Panc1 (cell line): ENCODE measurements at regions not wholly inside any gene's neighbourhood (a gene's known extent, or its start where the extent isn't known, plus 50 kb on each side); places are given as distances from the start of the nearest gene placed in this dataset.

Experiments
- ATAC-seq: fragments of 200-7000 bp; cut with Tn5 transposase; 2 replicates; pipeline ENCODE4 v1.9.1; 2020; ENCODE audit warnings: mild to moderate bottlenecking, moderate library complexity
- BruUV-seq: library from RNA; stranded (reverse); fragments of 400-500 nt; replicated peaks from 2 replicates; lab custom pipeline; 2021; lab: Mats Ljungman, UMichigan
- CTCF ChIA-PET: fragments of 300-600 bp; sonication (Branson Sonifier 250); formaldehyde crosslinking; loops from one replicate; lab custom pipeline; 2022; ENCODE audit warnings: antibody characterized with exemption; lab: Charles Lee
- POLR2A ChIA-PET: fragments of 300-600 bp; sonication (Branson Sonifier 250); formaldehyde crosslinking; loops from one replicate; lab custom pipeline; 2022; ENCODE audit warnings: antibody characterized with exemption; lab: Charles Lee
- DNase-seq: peaks from one replicate; pipeline ENCODE4 v3.0.0-alpha.2; 2010; ENCODE audit warnings: low read depth, low spot score
- H3K27ac ChIP-seq: 2 replicates; pipeline ENCODE4 v1.5.1; 2011; ENCODE audit warnings: mild to moderate bottlenecking, low read length, inconsistent platforms
- H3K27me3 ChIP-seq: fragments of 200-500 bp; sonication (Bioruptor generic); 2 replicates; pipeline ENCODE4 v1.6.0; 2014; ENCODE audit warnings: low read length, inconsistent platforms; ENCODE audit not compliant: control insufficient read depth, insufficient read depth
- H3K36me3 ChIP-seq: fragments of 200-500 bp; sonication (Bioruptor generic); 2 replicates; pipeline ENCODE4 v1.5.1; 2014; ENCODE audit warnings: inconsistent platforms, mild to moderate bottlenecking, low read length, moderate library complexity; ENCODE audit not compliant: control insufficient read depth, insufficient read depth
- H3K4me1 ChIP-seq: 2 replicates; pipeline ENCODE4 v1.5.1; 2011; ENCODE audit warnings: inconsistent platforms, mild to moderate bottlenecking, low read length, moderate library complexity; ENCODE audit not compliant: control insufficient read depth, insufficient read depth
- H3K4me3 ChIP-seq, 2 experiments: 2 replicates each; pipeline ENCODE4 v1.5.1; 2011 to 2012; ENCODE audit warnings: low read depth in 2 of 2, low read length in 2 of 2, mild to moderate bottlenecking in 2 of 2, inconsistent platforms in 1 of 2, moderate library complexity in 1 of 2
- H3K9me3 ChIP-seq: fragments of 200-500 bp; sonication (Bioruptor generic); 2 replicates; pipeline ENCODE4 v1.5.1; 2014; ENCODE audit warnings: low read depth, mild to moderate bottlenecking, inconsistent platforms, low read length, moderate library complexity; ENCODE audit not compliant: control insufficient read depth, insufficient read depth
- POLR2AphosphoS5 ChIP-seq: IDR thresholded peaks from 2 replicates; pipeline ENCODE4 v1.6.1; 2012; ENCODE audit warnings: mild to moderate bottlenecking, low read depth, low read length, moderate library complexity
- SIN3A ChIP-seq: IDR thresholded peaks from 2 replicates; pipeline ENCODE4 v1.6.1; 2012; ENCODE audit warnings: low read depth, mild to moderate bottlenecking, low read length, moderate library complexity, borderline replicate concordance; ENCODE audit not compliant: insufficient read depth
- TCF7L2 ChIP-seq: IDR thresholded peaks from 2 replicates; pipeline ENCODE4 v1.6.1; 2011; ENCODE audit warnings: mild to moderate bottlenecking, low read depth, low read length, inconsistent platforms
- in situ Hi-C: cut with HindIII; loops from 2 replicates; pipeline ENCODE4 v1.10.0; 2016; ENCODE audit warnings: low sequenced_read_pairs, low pct_unique_long_range_greater_than_20kb
- intact Hi-C: fragments of 100-400 bp; cut with micrococcal nuclease; formaldehyde crosslinking; loops from one replicate; pipeline ENCODE4 v1.10.0; 2022; ENCODE audit not compliant: unreplicated experiment
- TF ChIP-seq, protein P1 (sequence below): fragments of 450-650 bp; IDR thresholded peaks from 2 replicates; pipeline ENCODE4 v1.5.1; 2017; ENCODE audit warnings: mild to moderate bottlenecking
- TF ChIP-seq, protein P2 (sequence below), 2 experiments: IDR thresholded peaks; 2 replicates each; pipeline ENCODE4 v1.6.1; 2011 to 2012; ENCODE audit warnings: low read depth in 2 of 2, control low read depth in 1 of 2, low read length in 1 of 2, mild to moderate bottlenecking in 1 of 2, moderate library complexity in 1 of 2; ENCODE audit not compliant: insufficient read depth in 1 of 2

GRCh38 chr5:8940934-8941333 lies 604.9 kb downstream of the SEMA5A start:
- DNase-seq (no peak), ATAC-seq (no peak)
- intact Hi-C loops = no loop called here
- BruUV-seq = no TSS peak
- Histone ChIP-seq H3K4me3 (no peak overlapping the region), H3K27ac (no peak overlapping the region), H3K9me3 (0 out of 2 replicates have a peak, but pooled peaks cover 4% of the 10 kb centered on the region), H3K27me3 (no peaks in the 10 kb centered on the region), H3K36me3 (no peaks in the 10 kb centered on the region), H3K4me1 (no peaks in the 10 kb centered on the region)
- TF ChIP-seq, protein P1, sequence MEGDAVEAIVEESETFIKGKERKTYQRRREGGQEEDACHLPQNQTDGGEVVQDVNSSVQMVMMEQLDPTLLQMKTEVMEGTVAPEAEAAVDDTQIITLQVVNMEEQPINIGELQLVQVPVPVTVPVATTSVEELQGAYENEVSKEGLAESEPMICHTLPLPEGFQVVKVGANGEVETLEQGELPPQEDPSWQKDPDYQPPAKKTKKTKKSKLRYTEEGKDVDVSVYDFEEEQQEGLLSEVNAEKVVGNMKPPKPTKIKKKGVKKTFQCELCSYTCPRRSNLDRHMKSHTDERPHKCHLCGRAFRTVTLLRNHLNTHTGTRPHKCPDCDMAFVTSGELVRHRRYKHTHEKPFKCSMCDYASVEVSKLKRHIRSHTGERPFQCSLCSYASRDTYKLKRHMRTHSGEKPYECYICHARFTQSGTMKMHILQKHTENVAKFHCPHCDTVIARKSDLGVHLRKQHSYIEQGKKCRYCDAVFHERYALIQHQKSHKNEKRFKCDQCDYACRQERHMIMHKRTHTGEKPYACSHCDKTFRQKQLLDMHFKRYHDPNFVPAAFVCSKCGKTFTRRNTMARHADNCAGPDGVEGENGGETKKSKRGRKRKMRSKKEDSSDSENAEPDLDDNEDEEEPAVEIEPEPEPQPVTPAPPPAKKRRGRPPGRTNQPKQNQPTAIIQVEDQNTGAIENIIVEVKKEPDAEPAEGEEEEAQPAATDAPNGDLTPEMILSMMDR = no peak
- TF ChIP-seq POLR2AphosphoS5 (no peak), TCF7L2 (no peak), SIN3A (no peak)
- TF ChIP-seq, protein P2, sequence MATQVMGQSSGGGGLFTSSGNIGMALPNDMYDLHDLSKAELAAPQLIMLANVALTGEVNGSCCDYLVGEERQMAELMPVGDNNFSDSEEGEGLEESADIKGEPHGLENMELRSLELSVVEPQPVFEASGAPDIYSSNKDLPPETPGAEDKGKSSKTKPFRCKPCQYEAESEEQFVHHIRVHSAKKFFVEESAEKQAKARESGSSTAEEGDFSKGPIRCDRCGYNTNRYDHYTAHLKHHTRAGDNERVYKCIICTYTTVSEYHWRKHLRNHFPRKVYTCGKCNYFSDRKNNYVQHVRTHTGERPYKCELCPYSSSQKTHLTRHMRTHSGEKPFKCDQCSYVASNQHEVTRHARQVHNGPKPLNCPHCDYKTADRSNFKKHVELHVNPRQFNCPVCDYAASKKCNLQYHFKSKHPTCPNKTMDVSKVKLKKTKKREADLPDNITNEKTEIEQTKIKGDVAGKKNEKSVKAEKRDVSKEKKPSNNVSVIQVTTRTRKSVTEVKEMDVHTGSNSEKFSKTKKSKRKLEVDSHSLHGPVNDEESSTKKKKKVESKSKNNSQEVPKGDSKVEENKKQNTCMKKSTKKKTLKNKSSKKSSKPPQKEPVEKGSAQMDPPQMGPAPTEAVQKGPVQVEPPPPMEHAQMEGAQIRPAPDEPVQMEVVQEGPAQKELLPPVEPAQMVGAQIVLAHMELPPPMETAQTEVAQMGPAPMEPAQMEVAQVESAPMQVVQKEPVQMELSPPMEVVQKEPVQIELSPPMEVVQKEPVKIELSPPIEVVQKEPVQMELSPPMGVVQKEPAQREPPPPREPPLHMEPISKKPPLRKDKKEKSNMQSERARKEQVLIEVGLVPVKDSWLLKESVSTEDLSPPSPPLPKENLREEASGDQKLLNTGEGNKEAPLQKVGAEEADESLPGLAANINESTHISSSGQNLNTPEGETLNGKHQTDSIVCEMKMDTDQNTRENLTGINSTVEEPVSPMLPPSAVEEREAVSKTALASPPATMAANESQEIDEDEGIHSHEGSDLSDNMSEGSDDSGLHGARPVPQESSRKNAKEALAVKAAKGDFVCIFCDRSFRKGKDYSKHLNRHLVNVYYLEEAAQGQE (IDR thresholded peaks at IDR 0.05; ENCODE audit: insufficient read depth in 1 of 2, low read depth in 2 of 2, low read length in 1 of 2) = no peak
- in situ Hi-C loops = no loop called here
- POLR2A ChIA-PET = no interaction called here
- CTCF ChIA-PET = no interaction called here

DNA sequence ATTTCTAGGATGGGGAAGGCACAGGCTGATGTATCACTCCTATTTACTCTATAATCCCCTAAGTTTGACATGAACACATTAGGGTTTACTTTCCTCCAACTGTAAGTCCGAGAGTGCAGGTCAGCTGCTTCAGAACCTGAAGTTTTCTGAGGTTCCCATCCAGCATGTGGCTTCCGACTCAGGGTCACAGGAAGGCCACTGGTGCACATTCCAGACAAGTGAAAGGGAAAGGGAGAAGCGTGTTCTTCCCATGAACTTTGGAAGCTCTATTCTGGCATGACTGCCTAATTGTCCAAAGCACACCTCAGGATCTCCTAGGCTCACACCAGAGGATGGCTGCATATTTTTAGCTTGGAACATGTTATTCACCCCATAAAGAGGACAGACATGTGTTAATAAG lies 602.6 kb downstream of the SEMA5A start:
- in situ Hi-C loops = no loop called here
- ChIA-PET POLR2A (no interaction called here), CTCF (no interaction called here)
- Histone ChIP-seq H3K36me3 (no peaks in the 10 kb centered on the region), H3K4me3 (no peak overlapping the region), H3K27ac (no peak overlapping the region), H3K4me1 (no peaks in the 10 kb centered on the region), H3K9me3 (0 out of 2 replicates have a peak, but pooled peaks cover 4% of the 10 kb centered on the region), H3K27me3 (no peaks in the 10 kb centered on the region)
- TF ChIP-seq SIN3A (no peak), POLR2AphosphoS5 (no peak), TCF7L2 (no peak)
- TF ChIP-seq, protein P2 (IDR thresholded peaks at IDR 0.05; ENCODE audit: insufficient read depth in 1 of 2, low read depth in 2 of 2, low read length in 1 of 2) = no peak
- TF ChIP-seq, protein P1 = no peak
- ATAC-seq (no peak), DNase-seq (no peak)
- intact Hi-C loops = no loop called here
- no TSS peak for BruUV-seq
